ENCODE measurements at regions not wholly inside any gene's neighbourhood (a gene's known extent, or its start where the extent isn't known, plus 50 kb on each side); places are given as distances from the start of the nearest gene placed in this dataset.

GRCh38 chr12:89880690-89881350 is 172.2 kb upstream of the ATP2B1 start (continued):
- TF ChIP-seq ZBTB11 (CRISPR knock-in tag; IDR thresholded peaks at IDR 0.05) (no peak), GABPA (IDR thresholded peaks at IDR 0.05; ENCODE audit: low read depth) (peak; percentile 70), JUND (IDR thresholded peaks at IDR 0.05; ENCODE audit: low read depth, low read length) (no peak), ATF3 (IDR thresholded peaks at IDR 0.05; ENCODE audit: borderline replicate concordance, extremely low read depth, low read depth, low read length) (no peak), CUX1 (IDR thresholded peaks at IDR 0.05; ENCODE audit: insufficient replicate concordance, low read depth, low read length) (no peak), BHLHE40 (IDR thresholded peaks at IDR 0.05; ENCODE audit: borderline replicate concordance in 1 of 2, low read depth in 2 of 2, low read length in 1 of 2) (peak; percentile 34 to 36; a peak in 1 of 4 replicates), NFYB (IDR thresholded peaks at IDR 0.05; ENCODE audit: insufficient read depth, low read depth, low read length) (no peak), EED (IDR thresholded peaks at IDR 0.05; ENCODE audit: low read depth) (peak; percentile 80), ZNF687 (IDR thresholded peaks at IDR 0.05) (peak; percentile 68; the same call in 1 of the 2 replicates), ASH2L (IDR thresholded peaks at IDR 0.05; ENCODE audit: borderline replicate concordance, low read depth) (no peak; the same call in 1 of the 2 replicates), CTCF (IDR thresholded peaks at IDR 0.05 in 2 of 3, conservative IDR thresholded peaks at IDR 0.05 in 1 of 3; ENCODE audit: control insufficient read depth in 2 of 3, extremely low read depth in 1 of 3, insufficient read depth in 1 of 3, low read depth in 3 of 3, low read length in 3 of 3) (no peak), IKZF2 (IDR thresholded peaks at IDR 0.05) (peak; percentile 76 to 77), BACH1 (IDR thresholded peaks at IDR 0.05; ENCODE audit: borderline replicate concordance) (peak; percentile 70; the same call in 1 of the 2 replicates)

Measured in GM12878 (cell line).